Right lobe of liver (tissue), 4 donors: ENCODE measurements at regions not wholly inside any gene's neighbourhood (a gene's known extent, or its start where the extent isn't known, plus 50 kb on each side); places are given as distances from the start of the nearest gene placed in this dataset.

Experiments used
- CTCF ChIP-seq, 4 donors: fragments of 200-600 bp in 3 of 4; fragments of 450-650 bp in 1 of 4; IDR thresholded peaks; one replicate each; pipeline versions ENCODE4 v1.5.1 to v1.8.0; 2016 to 2022; ENCODE audit warnings: antibody characterized with exemption in 4 of 4, mild to moderate bottlenecking in 2 of 4
- POLR2A ChIP-seq: fragments of 450-650 bp; IDR thresholded peaks from one replicate; pipeline ENCODE4 v1.6.1; 2017; ENCODE audit warnings: antibody characterized with exemption, mild to moderate bottlenecking
- donor health status: DM: no; HTN: no; CAD: no.
- donor health status: DM: no; HTN: no; CAD: no.
- donor health status: DM: no; HTN: yes; CAD: no.

GRCh38 chr5:2629045-2629444, 122.4 kb downstream of the IRX2 start:
- TF ChIP-seq CTCF (IDR thresholded peaks at IDR 0.05) (no peak), POLR2A (no peak)
